SJCRH30 (cell line): ENCODE measurements at regions not wholly inside any gene's neighbourhood (a gene's known extent, or its start where the extent isn't known, plus 50 kb on each side); places are given as distances from the start of the nearest gene placed in this dataset.
A peak's percentile ranks its signal among the peaks of the same experiment; 100 is the strongest.

Experiments used
- DNase-seq, 2 experiments: peaks; one replicate each; pipeline ENCODE4 v3.0.0-alpha.2; 2015 to 2020
- H3K27ac ChIP-seq: fragments of 250-450 bp; sonication (Bioruptor Pico); 2 replicates; pipeline ENCODE4 v1.5.1; 2020; ENCODE audit warnings: mild to moderate bottlenecking, moderate library complexity
- H3K27me3 ChIP-seq: fragments of 250-450 bp; sonication (Bioruptor Pico); 2 replicates; pipeline ENCODE4 v1.5.1; 2020; ENCODE audit warnings: mild to moderate bottlenecking, moderate library complexity
- H3K36me3 ChIP-seq: fragments of 250-450 bp; sonication (Bioruptor Pico); 2 replicates; pipeline ENCODE4 v1.5.1; 2020; ENCODE audit warnings: mild to moderate bottlenecking, moderate library complexity
- H3K4me1 ChIP-seq: fragments of 250-450 bp; sonication (Bioruptor Pico); 2 replicates; pipeline ENCODE4 v1.5.1; 2020; ENCODE audit warnings: mild to moderate bottlenecking, moderate library complexity
- H3K4me3 ChIP-seq: fragments of 250-450 bp; sonication (Bioruptor Pico); 2 replicates; pipeline ENCODE4 v1.5.1; 2020; ENCODE audit warnings: mild to moderate bottlenecking, moderate library complexity
- H3K9me3 ChIP-seq: fragments of 250-450 bp; sonication (Bioruptor Pico); replicated peaks from 2 replicates; pipeline ENCODE4 v1.5.1; 2020; ENCODE audit warnings: mild to moderate bottlenecking, moderate library complexity

- DNase-seq = no peak
- no peaks in the 10 kb centered on the region for H3K27me3 ChIP-seq
- no peaks in the 10 kb centered on the region for H3K36me3 ChIP-seq
- no peak overlapping the region for H3K4me3 ChIP-seq
- no peaks in the 10 kb centered on the region for H3K4me1 ChIP-seq
- H3K27ac ChIP-seq = no peak overlapping the region
- no peaks in the 10 kb centered on the region for H3K9me3 ChIP-seq
These were observed 188.9 kb upstream of the SYNPR start for GRCh38 chr3:63089007-63089750.

GRCh38 chr3:63089751-63090132 lies 188.4 kb upstream of the SYNPR start:
- Histone ChIP-seq H3K9me3 (no peaks in the 10 kb centered on the region), H3K4me3 (no peak overlapping the region), H3K36me3 (no peaks in the 10 kb centered on the region), H3K27ac (no peak overlapping the region), H3K27me3 (no peaks in the 10 kb centered on the region), H3K4me1 (no peaks in the 10 kb centered on the region)
- no peak for DNase-seq

- Histone ChIP-seq H3K4me1 (no peaks in the 10 kb centered on the region), H3K9me3 (no peaks in the 10 kb centered on the region), H3K4me3 (no peak overlapping the region), H3K27me3 (no peaks in the 10 kb centered on the region), H3K36me3 (no peaks in the 10 kb centered on the region), H3K27ac (no peak overlapping the region)
- no peak for DNase-seq
These were observed 187.5 kb upstream of the SYNPR start for GRCh38 chr3:63090656-63091055.

- no peak for DNase-seq
- H3K4me1 ChIP-seq = no peaks in the 10 kb centered on the region
- no peak overlapping the region for H3K27ac ChIP-seq
- no peak overlapping the region for H3K4me3 ChIP-seq
- no peaks in the 10 kb centered on the region for H3K27me3 ChIP-seq
- H3K36me3 ChIP-seq = no peaks in the 10 kb centered on the region
- no peaks in the 10 kb centered on the region for H3K9me3 ChIP-seq
These were observed 185.6 kb upstream of the SYNPR start for GRCh38 chr3:63092515-63092914.

GRCh38 chr3:63094642-63095408 lies 183.3 kb upstream of the SYNPR start:
- H3K27me3 ChIP-seq = no peaks in the 10 kb centered on the region
- DNase-seq = no peak
- no peaks in the 10 kb centered on the region for H3K36me3 ChIP-seq
- no peaks in the 10 kb centered on the region for H3K4me1 ChIP-seq
- no peak overlapping the region for H3K27ac ChIP-seq
- H3K4me3 ChIP-seq = no peak overlapping the region
- H3K9me3 ChIP-seq = no peaks in the 10 kb centered on the region

- peak in 1 of 2 experiments; percentile 1 for DNase-seq
- no peak overlapping the region for H3K27ac ChIP-seq
- H3K4me1 ChIP-seq = no peaks in the 10 kb centered on the region
- H3K27me3 ChIP-seq = no peaks in the 10 kb centered on the region
- no peaks in the 10 kb centered on the region for H3K9me3 ChIP-seq
- no peak overlapping the region for H3K4me3 ChIP-seq
- H3K36me3 ChIP-seq = no peaks in the 10 kb centered on the region
These were observed 181.7 kb upstream of the SYNPR start for GRCh38 chr3:63096248-63097058.

GRCh38 chr3:63097396-63097795 lies 180.7 kb upstream of the SYNPR start:
- no peaks in the 10 kb centered on the region for H3K27me3 ChIP-seq
- H3K36me3 ChIP-seq = no peaks in the 10 kb centered on the region
- no peak for DNase-seq
- no peak overlapping the region for H3K4me3 ChIP-seq
- H3K9me3 ChIP-seq = no peaks in the 10 kb centered on the region
- H3K4me1 ChIP-seq = no peaks in the 10 kb centered on the region
- no peak overlapping the region for H3K27ac ChIP-seq

GRCh38 chr3:63116922-63117321 lies 161.2 kb upstream of the SYNPR start:
- H3K9me3 ChIP-seq = no peaks in the 10 kb centered on the region
- no peaks in the 10 kb centered on the region for H3K4me1 ChIP-seq
- no peak overlapping the region for H3K4me3 ChIP-seq
- no peak for DNase-seq
- H3K27ac ChIP-seq = no peak overlapping the region
- H3K36me3 ChIP-seq = no peaks in the 10 kb centered on the region
- H3K27me3 ChIP-seq = no peaks in the 10 kb centered on the region

GRCh38 chr3:63124090-63124489 lies 154.0 kb upstream of the SYNPR start:
- no peaks in the 10 kb centered on the region for H3K36me3 ChIP-seq
- DNase-seq = no peak
- H3K4me3 ChIP-seq = no peak overlapping the region
- no peaks in the 10 kb centered on the region for H3K4me1 ChIP-seq
- H3K27ac ChIP-seq = no peak overlapping the region
- no peaks in the 10 kb centered on the region for H3K9me3 ChIP-seq
- H3K27me3 ChIP-seq = no peaks in the 10 kb centered on the region

GRCh38 chr3:63126530-63126929 lies 151.6 kb upstream of the SYNPR start:
- no peaks in the 10 kb centered on the region for H3K36me3 ChIP-seq
- no peaks in the 10 kb centered on the region for H3K4me1 ChIP-seq
- H3K27ac ChIP-seq = no peak overlapping the region
- H3K4me3 ChIP-seq = no peak overlapping the region
- DNase-seq = no peak
- no peaks in the 10 kb centered on the region for H3K27me3 ChIP-seq
- no peaks in the 10 kb centered on the region for H3K9me3 ChIP-seq

- no peak overlapping the region for H3K27ac ChIP-seq
- no peaks in the 10 kb centered on the region for H3K4me1 ChIP-seq
- no peaks in the 10 kb centered on the region for H3K36me3 ChIP-seq
- H3K9me3 ChIP-seq = no peaks in the 10 kb centered on the region
- no peaks in the 10 kb centered on the region for H3K27me3 ChIP-seq
- DNase-seq = no peak
- H3K4me3 ChIP-seq = no peak overlapping the region
These were observed 149.7 kb upstream of the SYNPR start for GRCh38 chr3:63128380-63128779.

- no peaks in the 10 kb centered on the region for H3K27me3 ChIP-seq
- DNase-seq = no peak
- H3K27ac ChIP-seq = no peak overlapping the region
- no peak overlapping the region for H3K4me3 ChIP-seq
- no peaks in the 10 kb centered on the region for H3K9me3 ChIP-seq
- H3K36me3 ChIP-seq = no peaks in the 10 kb centered on the region
- no peaks in the 10 kb centered on the region for H3K4me1 ChIP-seq
These were observed 147.5 kb upstream of the SYNPR start for GRCh38 chr3:63130625-63131024.

GRCh38 chr3:63132461-63133250 lies 145.5 kb upstream of the SYNPR start:
- no peak for DNase-seq

GRCh38 chr3:63135367-63135766 lies 142.7 kb upstream of the SYNPR start:
- Histone ChIP-seq H3K27ac (no peak overlapping the region), H3K4me3 (no peak overlapping the region), H3K9me3 (no peaks in the 10 kb centered on the region), H3K36me3 (no peaks in the 10 kb centered on the region), H3K27me3 (no peaks in the 10 kb centered on the region), H3K4me1 (no peaks in the 10 kb centered on the region)
- DNase-seq = no peak

More at GRCh38 chr3:63132461-63133250, 145.5 kb upstream of the SYNPR start:
- no peaks in the 10 kb centered on the region for H3K9me3 ChIP-seq
- no peaks in the 10 kb centered on the region for H3K27me3 ChIP-seq
- H3K4me1 ChIP-seq = no peaks in the 10 kb centered on the region
- H3K4me3 ChIP-seq = no peak overlapping the region
- no peaks in the 10 kb centered on the region for H3K36me3 ChIP-seq
- no peak overlapping the region for H3K27ac ChIP-seq
